Panc1 (cell line): ENCODE measurements at regions not wholly inside any gene's neighbourhood (a gene's known extent, or its start where the extent isn't known, plus 50 kb on each side); places are given as distances from the start of the nearest gene placed in this dataset.

Source experiments
- ATAC-seq: fragments of 200-7000 bp; cut with Tn5 transposase; 2 replicates; pipeline ENCODE4 v1.9.1; 2020; ENCODE audit warnings: mild to moderate bottlenecking, moderate library complexity
- BruUV-seq: library from RNA; stranded (reverse); fragments of 400-500 nt; replicated peaks from 2 replicates; lab custom pipeline; 2021; lab: Mats Ljungman, UMichigan
- CTCF ChIA-PET: fragments of 300-600 bp; sonication (Branson Sonifier 250); formaldehyde crosslinking; loops from one replicate; lab custom pipeline; 2022; ENCODE audit warnings: antibody characterized with exemption; lab: Charles Lee
- POLR2A ChIA-PET: fragments of 300-600 bp; sonication (Branson Sonifier 250); formaldehyde crosslinking; loops from one replicate; lab custom pipeline; 2022; ENCODE audit warnings: antibody characterized with exemption; lab: Charles Lee
- DNase-seq: peaks from one replicate; pipeline ENCODE4 v3.0.0-alpha.2; 2010; ENCODE audit warnings: low read depth, low spot score
- H3K27ac ChIP-seq: 2 replicates; pipeline ENCODE4 v1.5.1; 2011; ENCODE audit warnings: mild to moderate bottlenecking, low read length, inconsistent platforms
- H3K27me3 ChIP-seq: fragments of 200-500 bp; sonication (Bioruptor generic); 2 replicates; pipeline ENCODE4 v1.6.0; 2014; ENCODE audit warnings: low read length, inconsistent platforms; ENCODE audit not compliant: control insufficient read depth, insufficient read depth
- H3K36me3 ChIP-seq: fragments of 200-500 bp; sonication (Bioruptor generic); 2 replicates; pipeline ENCODE4 v1.5.1; 2014; ENCODE audit warnings: inconsistent platforms, mild to moderate bottlenecking, low read length, moderate library complexity; ENCODE audit not compliant: control insufficient read depth, insufficient read depth
- H3K4me1 ChIP-seq: 2 replicates; pipeline ENCODE4 v1.5.1; 2011; ENCODE audit warnings: inconsistent platforms, mild to moderate bottlenecking, low read length, moderate library complexity; ENCODE audit not compliant: control insufficient read depth, insufficient read depth
- H3K4me3 ChIP-seq, 2 experiments: 2 replicates each; pipeline ENCODE4 v1.5.1; 2011 to 2012; ENCODE audit warnings: low read depth in 2 of 2, low read length in 2 of 2, mild to moderate bottlenecking in 2 of 2, inconsistent platforms in 1 of 2, moderate library complexity in 1 of 2
- H3K9me3 ChIP-seq: fragments of 200-500 bp; sonication (Bioruptor generic); 2 replicates; pipeline ENCODE4 v1.5.1; 2014; ENCODE audit warnings: low read depth, mild to moderate bottlenecking, inconsistent platforms, low read length, moderate library complexity; ENCODE audit not compliant: control insufficient read depth, insufficient read depth
- POLR2AphosphoS5 ChIP-seq: IDR thresholded peaks from 2 replicates; pipeline ENCODE4 v1.6.1; 2012; ENCODE audit warnings: mild to moderate bottlenecking, low read depth, low read length, moderate library complexity
- SIN3A ChIP-seq: IDR thresholded peaks from 2 replicates; pipeline ENCODE4 v1.6.1; 2012; ENCODE audit warnings: low read depth, mild to moderate bottlenecking, low read length, moderate library complexity, borderline replicate concordance; ENCODE audit not compliant: insufficient read depth
- TCF7L2 ChIP-seq: IDR thresholded peaks from 2 replicates; pipeline ENCODE4 v1.6.1; 2011; ENCODE audit warnings: mild to moderate bottlenecking, low read depth, low read length, inconsistent platforms
- in situ Hi-C: cut with HindIII; loops from 2 replicates; pipeline ENCODE4 v1.10.0; 2016; ENCODE audit warnings: low sequenced_read_pairs, low pct_unique_long_range_greater_than_20kb
- intact Hi-C: fragments of 100-400 bp; cut with micrococcal nuclease; formaldehyde crosslinking; loops from one replicate; pipeline ENCODE4 v1.10.0; 2022; ENCODE audit not compliant: unreplicated experiment
- TF ChIP-seq, protein P1 (sequence below): fragments of 450-650 bp; IDR thresholded peaks from 2 replicates; pipeline ENCODE4 v1.5.1; 2017; ENCODE audit warnings: mild to moderate bottlenecking
- TF ChIP-seq, protein P2 (sequence below), 2 experiments: IDR thresholded peaks; 2 replicates each; pipeline ENCODE4 v1.6.1; 2011 to 2012; ENCODE audit warnings: low read depth in 2 of 2, control low read depth in 1 of 2, low read length in 1 of 2, mild to moderate bottlenecking in 1 of 2, moderate library complexity in 1 of 2; ENCODE audit not compliant: insufficient read depth in 1 of 2

GRCh38 chr15:92244703-92245102 lies 149.0 kb upstream of the ST8SIA2 start:
- ChIA-PET CTCF (no interaction called here), POLR2A (no interaction called here)
- ATAC-seq (no peak), DNase-seq (no peak)
- Histone ChIP-seq H3K4me1 (no peaks in the 10 kb centered on the region), H3K27ac (no peak overlapping the region), H3K4me3 (no peak overlapping the region), H3K36me3 (no peaks in the 10 kb centered on the region), H3K9me3 (no peaks in the 10 kb centered on the region), H3K27me3 (peaks cover 18% of the 10 kb centered on the region)
- no TSS peak for BruUV-seq
- intact Hi-C loops (no loop called here), in situ Hi-C loops (no loop called here)
- TF ChIP-seq, protein P1, sequence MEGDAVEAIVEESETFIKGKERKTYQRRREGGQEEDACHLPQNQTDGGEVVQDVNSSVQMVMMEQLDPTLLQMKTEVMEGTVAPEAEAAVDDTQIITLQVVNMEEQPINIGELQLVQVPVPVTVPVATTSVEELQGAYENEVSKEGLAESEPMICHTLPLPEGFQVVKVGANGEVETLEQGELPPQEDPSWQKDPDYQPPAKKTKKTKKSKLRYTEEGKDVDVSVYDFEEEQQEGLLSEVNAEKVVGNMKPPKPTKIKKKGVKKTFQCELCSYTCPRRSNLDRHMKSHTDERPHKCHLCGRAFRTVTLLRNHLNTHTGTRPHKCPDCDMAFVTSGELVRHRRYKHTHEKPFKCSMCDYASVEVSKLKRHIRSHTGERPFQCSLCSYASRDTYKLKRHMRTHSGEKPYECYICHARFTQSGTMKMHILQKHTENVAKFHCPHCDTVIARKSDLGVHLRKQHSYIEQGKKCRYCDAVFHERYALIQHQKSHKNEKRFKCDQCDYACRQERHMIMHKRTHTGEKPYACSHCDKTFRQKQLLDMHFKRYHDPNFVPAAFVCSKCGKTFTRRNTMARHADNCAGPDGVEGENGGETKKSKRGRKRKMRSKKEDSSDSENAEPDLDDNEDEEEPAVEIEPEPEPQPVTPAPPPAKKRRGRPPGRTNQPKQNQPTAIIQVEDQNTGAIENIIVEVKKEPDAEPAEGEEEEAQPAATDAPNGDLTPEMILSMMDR, result no peak
- TF ChIP-seq, protein P2, sequence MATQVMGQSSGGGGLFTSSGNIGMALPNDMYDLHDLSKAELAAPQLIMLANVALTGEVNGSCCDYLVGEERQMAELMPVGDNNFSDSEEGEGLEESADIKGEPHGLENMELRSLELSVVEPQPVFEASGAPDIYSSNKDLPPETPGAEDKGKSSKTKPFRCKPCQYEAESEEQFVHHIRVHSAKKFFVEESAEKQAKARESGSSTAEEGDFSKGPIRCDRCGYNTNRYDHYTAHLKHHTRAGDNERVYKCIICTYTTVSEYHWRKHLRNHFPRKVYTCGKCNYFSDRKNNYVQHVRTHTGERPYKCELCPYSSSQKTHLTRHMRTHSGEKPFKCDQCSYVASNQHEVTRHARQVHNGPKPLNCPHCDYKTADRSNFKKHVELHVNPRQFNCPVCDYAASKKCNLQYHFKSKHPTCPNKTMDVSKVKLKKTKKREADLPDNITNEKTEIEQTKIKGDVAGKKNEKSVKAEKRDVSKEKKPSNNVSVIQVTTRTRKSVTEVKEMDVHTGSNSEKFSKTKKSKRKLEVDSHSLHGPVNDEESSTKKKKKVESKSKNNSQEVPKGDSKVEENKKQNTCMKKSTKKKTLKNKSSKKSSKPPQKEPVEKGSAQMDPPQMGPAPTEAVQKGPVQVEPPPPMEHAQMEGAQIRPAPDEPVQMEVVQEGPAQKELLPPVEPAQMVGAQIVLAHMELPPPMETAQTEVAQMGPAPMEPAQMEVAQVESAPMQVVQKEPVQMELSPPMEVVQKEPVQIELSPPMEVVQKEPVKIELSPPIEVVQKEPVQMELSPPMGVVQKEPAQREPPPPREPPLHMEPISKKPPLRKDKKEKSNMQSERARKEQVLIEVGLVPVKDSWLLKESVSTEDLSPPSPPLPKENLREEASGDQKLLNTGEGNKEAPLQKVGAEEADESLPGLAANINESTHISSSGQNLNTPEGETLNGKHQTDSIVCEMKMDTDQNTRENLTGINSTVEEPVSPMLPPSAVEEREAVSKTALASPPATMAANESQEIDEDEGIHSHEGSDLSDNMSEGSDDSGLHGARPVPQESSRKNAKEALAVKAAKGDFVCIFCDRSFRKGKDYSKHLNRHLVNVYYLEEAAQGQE (IDR thresholded peaks at IDR 0.05; ENCODE audit: insufficient read depth in 1 of 2, low read depth in 2 of 2, low read length in 1 of 2), result no peak
- TF ChIP-seq TCF7L2 (no peak), POLR2AphosphoS5 (no peak), SIN3A (no peak)

- TF ChIP-seq, protein P1, result no peak
- TF ChIP-seq SIN3A (no peak), TCF7L2 (no peak), POLR2AphosphoS5 (no peak)
- TF ChIP-seq, protein P2 (IDR thresholded peaks at IDR 0.05; ENCODE audit: insufficient read depth in 1 of 2, low read depth in 2 of 2, low read length in 1 of 2), result no peak
- intact Hi-C loops, result no loop called here
- no peak overlapping the region for H3K4me3 ChIP-seq
- H3K27ac ChIP-seq, result no peak overlapping the region
- DNase-seq (no peak), ATAC-seq (no peak)
- peaks cover 18% of the 10 kb centered on the region for H3K27me3 ChIP-seq
- no TSS peak for BruUV-seq
- H3K36me3 ChIP-seq, result no peaks in the 10 kb centered on the region
- POLR2A ChIA-PET, result no interaction called here
- no peaks in the 10 kb centered on the region for H3K9me3 ChIP-seq
- in situ Hi-C loops, result no loop called here
- no peaks in the 10 kb centered on the region for H3K4me1 ChIP-seq
- CTCF ChIA-PET, result no interaction called here
These were observed 145.9 kb upstream of the ST8SIA2 start for GRCh38 chr15:92247649-92248242.
